Brain microvascular endothelial cell (primary cell): ENCODE measurements at regions not wholly inside any gene's neighbourhood (a gene's known extent, or its start where the extent isn't known, plus 50 kb on each side); places are given as distances from the start of the nearest gene placed in this dataset.

Experiments used
- DNase-seq: peaks from one replicate; pipeline ENCODE4 v3.0.0-alpha.2; 2020
- H3K27ac ChIP-seq: fragments of 250-450 bp; sonication (Bioruptor Pico); 2 replicates; pipeline ENCODE4 v1.5.1; 2020; ENCODE audit warnings: mild to moderate bottlenecking, moderate library complexity
- H3K27me3 ChIP-seq: fragments of 250-450 bp; sonication (Bioruptor Pico); replicated peaks from 2 replicates; pipeline ENCODE4 v1.5.1; 2020; ENCODE audit warnings: mild to moderate bottlenecking
- H3K36me3 ChIP-seq: fragments of 250-450 bp; sonication (Bioruptor Pico); replicated peaks from 2 replicates; pipeline ENCODE4 v1.5.1; 2020; ENCODE audit warnings: mild to moderate bottlenecking
- H3K4me3 ChIP-seq: 2 replicates; pipeline ENCODE4 v1.5.1; 2011; ENCODE audit warnings: low read depth, mild to moderate bottlenecking, control low read depth, low read length, moderate library complexity
- CTCF ChIP-seq: IDR thresholded peaks from 2 replicates; pipeline ENCODE4 v1.5.1; 2011; ENCODE audit warnings: low read depth, mild to moderate bottlenecking, moderate library complexity, low read length, control low read depth, inconsistent platforms; ENCODE audit errors: missing control alignments
- in situ Hi-C: cut with HindIII; loops from 2 replicates; pipeline ENCODE4 v1.10.0; 2017; ENCODE audit warnings: low sequenced_read_pairs, low pct_ligation_motif_present

- in situ Hi-C loops, result no loop called here
- TF ChIP-seq CTCF, result no peak
- Histone ChIP-seq H3K36me3 (no peaks in the 10 kb centered on the region), H3K27ac (no peak overlapping the region), H3K27me3 (no peaks in the 10 kb centered on the region), H3K4me3 (no peak overlapping the region)
- no peak for DNase-seq
Observed at GRCh38 chr7:106606120-106606519, 54.8 kb downstream of the CCDC71L start.

- no peak overlapping the region for H3K27ac ChIP-seq
- H3K36me3 ChIP-seq, result no peaks in the 10 kb centered on the region
- H3K27me3 ChIP-seq, result no peaks in the 10 kb centered on the region
- TF ChIP-seq CTCF, result no peak
- in situ Hi-C loops, result no loop called here
- no peak for DNase-seq
- H3K4me3 ChIP-seq, result no peak overlapping the region
Observed at GRCh38 chr7:106604971-106605370, 56.0 kb downstream of the CCDC71L start.

GRCh38 chr7:106604303-106604924, 56.5 kb downstream of the CCDC71L start:
- in situ Hi-C loops, result no loop called here
- Histone ChIP-seq H3K27ac (no peak overlapping the region), H3K27me3 (no peaks in the 10 kb centered on the region), H3K36me3 (no peaks in the 10 kb centered on the region), H3K4me3 (no peak overlapping the region)
- TF ChIP-seq CTCF, result no peak
- DNase-seq, result no peak

GRCh38 chr7:106603346-106603745, 57.6 kb downstream of the CCDC71L start:
- H3K27ac ChIP-seq, result no peak overlapping the region
- H3K4me3 ChIP-seq, result no peak overlapping the region
- TF ChIP-seq CTCF, result no peak
- no peaks in the 10 kb centered on the region for H3K27me3 ChIP-seq
- no peak for DNase-seq
- no peaks in the 10 kb centered on the region for H3K36me3 ChIP-seq
- in situ Hi-C loops, result no loop called here

GRCh38 chr7:106602062-106602461, 58.9 kb downstream of the CCDC71L start:
- Histone ChIP-seq H3K36me3 (no peaks in the 10 kb centered on the region), H3K4me3 (no peak overlapping the region), H3K27me3 (no peaks in the 10 kb centered on the region), H3K27ac (no peak overlapping the region)
- no peak for DNase-seq
- in situ Hi-C loops, result no loop called here
- no peak for TF ChIP-seq CTCF
